ENCODE measurements at regions not wholly inside any gene's neighbourhood (a gene's known extent, or its start where the extent isn't known, plus 50 kb on each side); places are given as distances from the start of the nearest gene placed in this dataset.

GRCh38 chr14:48974994-48975393 lies 611.2 kb downstream of the RPS29 start:
- no peak for TF ChIP-seq CTCF (conservative IDR thresholded peaks at IDR 0.05; ENCODE audit: low read depth, low read length)
- no peak for DNase-seq (ENCODE audit: low read depth)
- no peak overlapping the region for H3K4me3 ChIP-seq (ENCODE audit: low read depth, low read length)

GRCh38 chr14:48973151-48973550 lies 613.0 kb downstream of the RPS29 start:
- TF ChIP-seq CTCF (conservative IDR thresholded peaks at IDR 0.05; ENCODE audit: low read depth, low read length), result no peak
- DNase-seq (ENCODE audit: low read depth), result no peak
- H3K4me3 ChIP-seq (ENCODE audit: low read depth, low read length), result no peak overlapping the region

- no peak for TF ChIP-seq CTCF (conservative IDR thresholded peaks at IDR 0.05; ENCODE audit: low read depth, low read length)
- no peak for DNase-seq (ENCODE audit: low read depth)
- no peak overlapping the region for H3K4me3 ChIP-seq (ENCODE audit: low read depth, low read length)
These were observed 615.2 kb downstream of the RPS29 start for GRCh38 chr14:48970943-48971342.

GRCh38 chr14:48967419-48967818 lies 618.8 kb downstream of the RPS29 start:
- no peak for TF ChIP-seq CTCF (conservative IDR thresholded peaks at IDR 0.05; ENCODE audit: low read depth, low read length)
- H3K4me3 ChIP-seq (ENCODE audit: low read depth, low read length), result no peak overlapping the region
- DNase-seq (ENCODE audit: low read depth), result no peak

- DNase-seq (ENCODE audit: low read depth), result no peak
- no peak overlapping the region for H3K4me3 ChIP-seq (ENCODE audit: low read depth, low read length)
- no peak for TF ChIP-seq CTCF (conservative IDR thresholded peaks at IDR 0.05; ENCODE audit: low read depth, low read length)
These were observed 622.9 kb downstream of the RPS29 start for GRCh38 chr14:48963231-48963790.

- no peak for DNase-seq (ENCODE audit: low read depth)
These were observed 628.7 kb downstream of the RPS29 start for GRCh38 chr14:48957486-48957885.

More at GRCh38 chr14:48957486-48957885, 628.7 kb downstream of the RPS29 start:
- H3K4me3 ChIP-seq (ENCODE audit: low read depth, low read length), result no peak overlapping the region
- TF ChIP-seq CTCF (conservative IDR thresholded peaks at IDR 0.05; ENCODE audit: low read depth, low read length), result no peak
